Activated T-cell treated with anti-CD3 and anti-CD28 coated beads, Interleukin-2, amount 50 U/mL, for 48 hours (primary cell): ENCODE measurements at regions not wholly inside any gene's neighbourhood (a gene's known extent, or its start where the extent isn't known, plus 50 kb on each side); places are given as distances from the start of the nearest gene placed in this dataset.

Experiments
- DNase-seq, 2 experiments: peaks; one replicate each; pipeline ENCODE4 v3.0.0-alpha.2; 2020

GRCh38 chr10:31147210-31147608 lies 115.5 kb upstream of the ZNF438 start:
- DNase-seq: no peak

GRCh38 chr10:31148951-31149350 lies 117.3 kb upstream of the ZNF438 start:
- DNase-seq: no peak

- DNase-seq: no peak
Observed at GRCh38 chr10:31149835-31150512, 118.3 kb upstream of the ZNF438 start.

- no peak for DNase-seq
Observed at GRCh38 chr10:31151301-31151700, 119.6 kb upstream of the ZNF438 start.

- no peak for DNase-seq
Observed at GRCh38 chr10:31152421-31153135, 120.9 kb upstream of the ZNF438 start.

GRCh38 chr10:31153161-31153560 lies 121.5 kb upstream of the ZNF438 start:
- DNase-seq: no peak

- no peak for DNase-seq
Observed at GRCh38 chr10:31153692-31154091, 122.0 kb upstream of the ZNF438 start.

GRCh38 chr10:31154996-31155395 lies 123.3 kb upstream of the ZNF438 start:
- no peak for DNase-seq

- no peak for DNase-seq
Observed at GRCh38 chr10:31157123-31158010, 125.7 kb upstream of the ZNF438 start.

- DNase-seq: no peak
Observed at GRCh38 chr10:31158011-31158658, 126.5 kb upstream of the ZNF438 start.

- no peak for DNase-seq
Observed at GRCh38 chr10:31166606-31167005, 134.9 kb upstream of the ZNF438 start.

- DNase-seq: no peak
Observed at GRCh38 chr10:31170636-31171035, 139.0 kb upstream of the ZNF438 start.

- DNase-seq: no peak
Observed at GRCh38 chr10:31171402-31172083, 139.9 kb upstream of the ZNF438 start.

GRCh38 chr10:31172925-31173324 lies 141.3 kb upstream of the ZNF438 start:
- DNase-seq: no peak

- no peak for DNase-seq
Observed at GRCh38 chr10:31173752-31174151, 142.1 kb upstream of the ZNF438 start.

GRCh38 chr10:31179091-31179680 lies 139.8 kb upstream of the ZEB1 start:
- no peak for DNase-seq

- no peak for DNase-seq
Observed at GRCh38 chr10:31186225-31187000, 132.6 kb upstream of the ZEB1 start.

- DNase-seq: no peak
Observed at GRCh38 chr10:31187182-31187581, 131.8 kb upstream of the ZEB1 start.

- no peak for DNase-seq
Observed at GRCh38 chr10:31187607-31188210, 131.3 kb upstream of the ZEB1 start.

GRCh38 chr10:31188792-31189406 lies 130.1 kb upstream of the ZEB1 start:
- no peak for DNase-seq
